Left ventricle myocardium inferior (tissue), 1 donor: ENCODE measurements at regions not wholly inside any gene's neighbourhood (a gene's known extent, or its start where the extent isn't known, plus 50 kb on each side); places are given as distances from the start of the nearest gene placed in this dataset.
"Not testable (repeated sequence)": the region's sequence is repeated elsewhere in the genome, so short reads cannot be mapped to it uniquely, and the experiment has no call there.

Source experiments
- DNase-seq: peaks from one replicate; pipeline ENCODE4 v3.0.0-alpha.2; 2020
- H3K27ac ChIP-seq: fragments of 200-600 bp; replicated peaks from 2 replicates; pipeline ENCODE4 v1.8.0; 2021
- H3K27me3 ChIP-seq: fragments of 200-600 bp; 2 replicates; pipeline ENCODE4 v1.8.0; 2021; ENCODE audit warnings: low read depth
- H3K36me3 ChIP-seq: fragments of 200-600 bp; 2 replicates; pipeline ENCODE4 v1.8.0; 2021
- H3K4me1 ChIP-seq: fragments of 200-600 bp; 2 replicates; pipeline ENCODE4 v1.8.0; 2021
- H3K4me3 ChIP-seq: fragments of 200-600 bp; 2 replicates; pipeline ENCODE4 v1.8.0; 2021; ENCODE audit warnings: mild to moderate bottlenecking, moderate library complexity
- H3K9me3 ChIP-seq: fragments of 200-600 bp; replicated peaks from 2 replicates; pipeline ENCODE4 v1.8.0; 2021
- CTCF ChIP-seq: fragments of 200-600 bp; IDR thresholded peaks from 2 replicates; pipeline ENCODE4 v1.8.0; 2021; ENCODE audit warnings: antibody characterized with exemption, mild to moderate bottlenecking, borderline replicate concordance
- intact Hi-C: fragments of 100-400 bp; cut with micrococcal nuclease; formaldehyde crosslinking; loops from one replicate; pipeline ENCODE4 v1.11.0; 2022
- donor health status: DM: no; HTN: yes; CAD: no; lungs with severe emphysema.

- H3K4me1 ChIP-seq = no peaks in the 10 kb centered on the region
- peaks cover 15% of the 10 kb centered on the region for H3K9me3 ChIP-seq
- no peak for TF ChIP-seq CTCF
- no peak overlapping the region for H3K4me3 ChIP-seq
- no peaks in the 10 kb centered on the region for H3K36me3 ChIP-seq
- DNase-seq = no peak
- no peak overlapping the region for H3K27ac ChIP-seq
- intact Hi-C loops = no loop called here
- no peaks in the 10 kb centered on the region for H3K27me3 ChIP-seq
Observed at GRCh38 chr9:115414561-115414960, 296.6 kb upstream of the TNC start.

GRCh38 chr9:115415450-115415849 is 297.5 kb upstream of the TNC start:
- H3K36me3 ChIP-seq = no peaks in the 10 kb centered on the region
- H3K4me3 ChIP-seq = no peak overlapping the region
- TF ChIP-seq CTCF = no peak
- H3K9me3 ChIP-seq = peaks cover 18% of the 10 kb centered on the region
- intact Hi-C loops = no loop called here
- no peaks in the 10 kb centered on the region for H3K27me3 ChIP-seq
- H3K27ac ChIP-seq = no peak overlapping the region
- DNase-seq = no peak
- H3K4me1 ChIP-seq = no peaks in the 10 kb centered on the region

- Histone ChIP-seq H3K36me3 (no peaks in the 10 kb centered on the region), H3K9me3 (peaks cover 27% of the 10 kb centered on the region), H3K27ac (no peak overlapping the region), H3K27me3 (no peaks in the 10 kb centered on the region), H3K4me3 (no peak overlapping the region), H3K4me1 (no peaks in the 10 kb centered on the region)
- DNase-seq = no peak
- no peak for TF ChIP-seq CTCF
- intact Hi-C loops = no loop called here
Observed at GRCh38 chr9:115416299-115416698, 298.3 kb upstream of the TNC start.

GRCh38 chr9:115418181-115418580 is 300.2 kb upstream of the TNC start:
- H3K9me3 ChIP-seq = peaks cover 35% of the 10 kb centered on the region
- H3K36me3 ChIP-seq, intact Hi-C loops, DNase-seq, H3K27me3 ChIP-seq, H3K4me3 ChIP-seq, H3K27ac ChIP-seq, H3K4me1 ChIP-seq: not testable (repeated sequence)

GRCh38 chr9:115422932-115423440 is 305.0 kb upstream of the TNC start:
- DNase-seq = no peak
- intact Hi-C loops = no loop called here
- H3K9me3 ChIP-seq = peaks cover 58% of the 10 kb centered on the region
- H3K4me1 ChIP-seq = no peaks in the 10 kb centered on the region
- no peak overlapping the region for H3K4me3 ChIP-seq
- TF ChIP-seq CTCF = no peak
- no peaks in the 10 kb centered on the region for H3K36me3 ChIP-seq
- no peaks in the 10 kb centered on the region for H3K27me3 ChIP-seq
- no peak overlapping the region for H3K27ac ChIP-seq

GRCh38 chr9:115423646-115424045 is 305.7 kb upstream of the TNC start:
- Histone ChIP-seq H3K4me1 (no peaks in the 10 kb centered on the region), H3K9me3 (peaks cover 53% of the 10 kb centered on the region), H3K27ac (no peak overlapping the region), H3K27me3 (no peaks in the 10 kb centered on the region), H3K36me3 (no peaks in the 10 kb centered on the region), H3K4me3 (no peak overlapping the region)
- no peak for TF ChIP-seq CTCF
- DNase-seq = no peak
- intact Hi-C loops = no loop called here
